CD4-positive, alpha-beta T cell treated with Interleukin-2 at 100 ng/mL for 4 hours (primary cell): ENCODE measurements at regions not wholly inside any gene's neighbourhood (a gene's known extent, or its start where the extent isn't known, plus 50 kb on each side); places are given as distances from the start of the nearest gene placed in this dataset.

Source experiments
- DNase-seq: peaks from one replicate; pipeline ENCODE4 v3.0.0-alpha.2; 2020; ENCODE audit warnings: low spot score

GRCh38 chr16:52052818-52053217 is 494.1 kb downstream of the TOX3 start:
- DNase-seq, result no peak

DNA sequence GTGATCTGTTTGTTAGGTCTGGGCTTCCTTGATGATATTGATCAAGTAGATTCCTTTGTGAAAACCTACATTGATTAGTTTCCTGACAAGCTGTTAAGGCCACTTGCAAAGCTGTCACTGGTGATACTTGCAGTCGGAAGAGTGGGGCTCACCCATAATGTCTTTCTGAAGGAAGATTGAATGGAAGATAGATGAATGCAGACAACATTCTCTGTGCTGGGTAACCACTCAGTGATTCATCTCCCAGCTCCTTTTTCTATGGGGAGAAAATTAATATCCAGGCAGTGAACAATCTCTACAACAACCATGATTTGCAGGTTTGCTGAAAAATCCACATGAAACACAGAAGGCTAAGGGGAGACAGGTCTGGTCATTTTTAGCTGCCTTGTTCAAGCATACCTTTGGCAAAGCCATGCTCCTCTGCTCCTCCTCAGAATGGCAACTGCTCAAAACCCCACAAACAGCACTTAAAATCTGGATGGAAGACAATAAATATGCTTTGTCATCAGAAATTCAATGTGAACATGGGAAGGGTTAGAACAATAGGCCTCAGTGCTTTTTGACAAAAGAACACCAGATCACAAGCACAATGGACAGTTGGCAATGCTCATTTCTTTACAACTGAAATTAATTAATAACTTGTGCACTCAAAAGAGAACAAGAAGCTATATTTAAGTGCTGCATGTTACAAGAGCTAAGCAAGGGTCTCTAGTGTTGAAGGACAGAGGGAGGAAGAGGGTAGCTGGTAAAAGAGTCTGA is 495.4 kb downstream of the TOX3 start:
- DNase-seq, result no peak

DNA sequence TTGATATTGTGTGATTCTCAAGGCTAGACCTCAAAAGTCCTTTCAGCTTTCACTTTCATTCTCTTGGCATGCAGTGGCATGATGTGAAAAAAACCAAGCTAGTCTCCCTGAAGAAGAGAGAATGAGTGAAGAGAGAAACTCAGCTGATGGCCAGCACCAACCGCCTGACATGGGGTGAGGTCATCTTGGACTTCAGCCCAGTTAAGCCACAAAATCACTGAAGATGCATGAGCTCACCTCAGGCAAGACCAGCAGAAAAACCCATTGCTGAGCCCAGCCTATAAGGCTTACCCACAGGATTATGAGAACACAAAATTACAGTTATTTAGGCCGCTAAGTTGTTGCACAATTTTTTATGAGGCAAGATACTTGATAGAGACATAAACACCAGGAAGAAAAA is 496.5 kb downstream of the TOX3 start:
- DNase-seq, result no peak

- DNase-seq, result no peak
These were observed 511.5 kb downstream of the TOX3 start for GRCh38 chr16:52035436-52035835.

DNA sequence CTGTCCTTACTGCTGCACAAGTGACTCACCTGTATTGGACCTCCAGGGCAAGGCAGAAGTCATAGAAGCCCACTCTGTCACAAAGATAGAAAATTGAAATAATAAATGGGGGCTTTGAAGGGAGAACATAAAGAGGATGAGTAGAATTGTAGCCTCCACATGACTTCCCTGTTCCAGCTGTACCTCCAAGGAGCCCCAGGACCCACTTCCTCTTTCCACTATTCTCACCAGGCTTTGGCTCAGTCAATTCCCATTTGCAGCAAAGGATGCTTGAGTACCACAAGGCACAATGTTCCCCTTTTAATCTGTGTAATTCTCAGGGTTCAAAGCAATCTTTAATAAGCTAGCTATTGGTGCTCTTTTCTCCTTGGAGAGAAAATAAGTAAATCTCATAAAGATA is 512.1 kb downstream of the TOX3 start:
- DNase-seq, result no peak

GRCh38 chr16:52033992-52034391 is 513.0 kb downstream of the TOX3 start:
- no peak for DNase-seq

DNA sequence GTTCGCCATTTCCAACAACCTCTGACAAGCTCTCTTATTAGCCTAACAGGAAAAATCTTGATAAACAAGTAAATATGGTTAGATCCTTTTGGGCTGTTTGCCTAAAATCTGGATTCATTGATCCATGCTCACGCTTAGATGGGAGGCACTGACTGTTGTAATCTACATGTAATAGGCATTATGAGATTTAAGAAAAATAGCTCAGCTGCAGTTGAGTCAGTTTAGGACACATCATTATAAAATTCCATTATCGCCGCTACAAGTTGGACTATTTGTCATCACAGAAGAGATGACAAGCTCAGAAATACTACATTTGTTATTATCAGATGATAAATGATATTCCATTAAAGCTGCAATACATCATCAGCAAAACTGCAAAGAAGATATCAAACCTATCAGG is 524.0 kb downstream of the TOX3 start:
- DNase-seq, result no peak

DNA sequence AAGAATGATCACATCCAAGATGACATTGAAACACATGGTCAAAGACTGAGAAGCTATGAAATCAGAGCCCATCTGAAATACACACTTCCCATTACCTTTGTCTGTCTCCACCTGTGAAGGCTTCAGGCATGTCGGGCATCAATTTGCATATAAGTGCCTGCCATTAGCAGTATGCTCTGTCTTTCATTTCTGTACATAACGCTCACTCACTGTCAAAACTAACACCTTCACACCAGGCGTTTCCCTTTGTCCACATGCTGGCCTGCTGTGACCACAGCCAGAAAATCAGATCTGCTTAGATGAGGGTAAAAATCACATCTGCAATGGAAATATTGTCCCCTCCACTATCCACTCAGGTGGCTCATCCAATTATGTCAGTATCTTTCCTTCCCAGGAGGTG is 524.8 kb downstream of the TOX3 start:
- DNase-seq, result no peak

DNA sequence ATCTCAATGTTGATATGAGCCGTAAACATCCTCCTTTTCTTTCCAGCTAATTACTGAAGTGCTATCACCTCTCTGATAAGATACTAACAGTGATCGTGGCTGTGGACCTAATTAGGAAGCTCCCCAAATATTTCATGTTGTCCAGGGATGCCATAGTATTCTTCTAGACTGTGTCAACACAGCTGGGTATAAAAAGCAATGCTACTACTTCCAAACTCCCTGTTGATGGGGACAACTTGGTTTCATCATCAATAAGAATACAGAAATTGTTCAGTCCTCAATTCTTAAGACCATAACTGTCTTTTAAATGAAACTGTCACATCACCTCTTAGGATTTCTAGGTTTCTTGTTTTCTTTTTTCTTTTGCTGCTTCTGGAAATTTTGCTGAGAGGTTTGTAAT is 530.6 kb downstream of the TOX3 start:
- no peak for DNase-seq

DNA sequence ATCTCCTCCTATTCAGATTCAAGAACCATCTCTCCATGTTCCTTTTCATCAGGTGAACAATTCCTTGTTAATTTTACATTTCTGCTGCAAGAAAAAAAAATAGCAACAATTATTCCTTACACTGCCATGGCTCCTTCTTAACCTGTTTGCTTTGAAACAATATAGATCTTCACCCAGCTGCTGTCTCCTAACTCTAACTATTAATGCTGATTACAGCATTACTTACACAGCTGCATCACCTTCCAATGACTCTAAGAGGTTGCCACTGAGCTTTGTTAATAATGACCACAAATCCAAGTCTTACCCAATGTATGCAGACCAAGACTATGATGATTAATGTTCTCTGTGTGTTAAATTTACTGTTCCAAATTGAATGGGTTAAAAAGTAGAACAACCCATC is 541.4 kb downstream of the TOX3 start:
- DNase-seq, result no peak

DNA sequence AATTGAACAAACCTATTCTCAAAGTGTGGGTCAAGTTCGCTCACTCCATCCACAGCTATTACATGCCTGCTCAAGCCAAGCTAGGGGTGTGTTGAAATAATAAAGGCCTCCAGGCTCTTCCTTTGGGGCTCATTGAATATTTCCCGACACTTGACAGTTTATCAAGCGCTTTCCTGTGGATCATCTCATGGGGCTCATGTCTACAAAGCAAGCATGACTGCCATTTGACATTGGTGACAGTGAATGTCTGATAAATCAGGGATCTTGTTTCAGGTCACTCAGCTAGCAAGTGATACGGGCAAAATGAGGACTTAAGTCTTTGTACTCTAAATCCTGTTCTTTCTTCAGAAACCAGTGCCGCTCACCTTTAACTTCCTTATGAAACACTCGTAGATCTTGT is 542.6 kb downstream of the TOX3 start:
- no peak for DNase-seq

- no peak for DNase-seq
These were observed 544.9 kb downstream of the TOX3 start for GRCh38 chr16:52002026-52002425.

- no peak for DNase-seq
These were observed 550.4 kb downstream of the TOX3 start for GRCh38 chr16:51996516-51996915.

GRCh38 chr16:51994597-51994996 is 552.3 kb downstream of the TOX3 start:
- no peak for DNase-seq

GRCh38 chr16:51989637-51990230 is 557.2 kb downstream of the TOX3 start:
- no peak for DNase-seq

GRCh38 chr16:51988977-51989376 is 558.0 kb downstream of the TOX3 start:
- no peak for DNase-seq

- DNase-seq, result no peak
These were observed 559.4 kb downstream of the TOX3 start for GRCh38 chr16:51987519-51987918.

DNA sequence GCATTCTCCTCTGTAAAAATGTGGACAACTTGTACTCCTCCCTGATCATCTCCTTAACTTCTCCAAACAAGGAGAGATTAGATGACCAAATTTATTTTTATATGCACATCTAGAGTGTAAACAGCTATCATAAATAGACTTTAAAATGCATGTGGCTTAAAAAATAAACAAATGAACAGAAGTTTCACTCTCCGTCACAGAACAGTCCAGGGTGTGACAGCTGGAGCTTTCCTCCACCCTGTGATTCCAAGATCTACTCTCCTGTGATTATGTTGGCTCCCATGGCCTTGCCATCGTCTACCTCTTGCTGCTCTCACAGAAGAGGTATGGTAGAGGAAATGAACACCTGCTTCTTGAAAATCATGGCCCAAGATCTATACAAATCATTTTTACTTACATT is 560.2 kb downstream of the TOX3 start:
- DNase-seq, result no peak

DNA sequence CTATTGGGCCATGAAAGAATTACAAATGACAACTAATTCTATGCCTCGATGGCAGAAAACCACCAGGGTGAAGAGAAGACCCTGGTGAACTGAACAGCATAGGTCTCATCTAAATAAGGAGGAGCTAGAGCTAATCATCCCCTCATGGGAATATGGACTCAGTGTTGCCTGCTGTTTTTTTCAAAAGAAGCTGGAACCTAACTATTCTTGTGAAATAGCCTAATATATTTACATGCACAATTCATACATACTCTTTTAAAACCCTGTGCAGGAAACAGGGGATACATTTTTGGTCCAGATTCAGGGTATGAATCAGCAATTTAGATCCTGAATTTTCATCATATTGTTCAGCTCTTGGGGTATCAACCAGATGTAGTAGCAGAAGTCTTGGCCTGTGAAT is 560.6 kb downstream of the TOX3 start:
- DNase-seq, result no peak

- no peak for DNase-seq
These were observed 561.8 kb downstream of the TOX3 start for GRCh38 chr16:51985126-51985525.

DNA sequence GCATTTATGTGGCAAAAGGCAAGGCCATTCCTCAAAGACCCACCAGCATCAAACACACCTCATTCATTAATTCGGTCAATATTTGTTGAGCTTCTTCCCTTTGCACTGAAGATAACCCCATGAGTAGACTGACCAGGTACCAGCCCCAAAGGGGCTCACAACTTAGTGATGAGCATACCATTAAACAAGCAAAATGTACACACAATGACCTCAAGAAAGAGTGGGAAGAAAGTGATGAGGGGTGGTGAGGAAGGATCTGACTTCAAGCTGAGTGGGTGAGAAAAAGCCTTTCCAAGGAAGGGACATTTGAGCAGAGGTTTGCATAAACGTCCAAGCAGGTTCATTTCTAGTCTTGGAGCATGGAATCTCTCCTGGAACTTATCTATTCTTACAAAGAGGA is 562.5 kb downstream of the TOX3 start:
- DNase-seq, result no peak

GRCh38 chr16:51982715-51983680 is 563.9 kb downstream of the TOX3 start:
- peak; percentile 13 for DNase-seq

GRCh38 chr16:51981725-51982124 is 565.2 kb downstream of the TOX3 start:
- no peak for DNase-seq
